PC-9 (cell line): ENCODE measurements at regions not wholly inside any gene's neighbourhood (a gene's known extent, or its start where the extent isn't known, plus 50 kb on each side); places are given as distances from the start of the nearest gene placed in this dataset.

Experiments
- EZH2 ChIP-seq: fragments of 200-600 bp; sonication (generic); IDR thresholded peaks from 2 replicates; pipeline ENCODE4 v1.8.0; 2017; ENCODE audit warnings: antibody characterized with exemption, low read depth
- TF ChIP-seq, protein P1 (sequence below): fragments of 200-600 bp; sonication (generic); conservative IDR thresholded peaks from 2 replicates; pipeline ENCODE4 v1.6.1; 2017; ENCODE audit warnings: mixed run types, antibody characterized with exemption, mild to moderate bottlenecking, moderate library complexity

- TF ChIP-seq EZH2 = no peak
- TF ChIP-seq, protein P1, sequence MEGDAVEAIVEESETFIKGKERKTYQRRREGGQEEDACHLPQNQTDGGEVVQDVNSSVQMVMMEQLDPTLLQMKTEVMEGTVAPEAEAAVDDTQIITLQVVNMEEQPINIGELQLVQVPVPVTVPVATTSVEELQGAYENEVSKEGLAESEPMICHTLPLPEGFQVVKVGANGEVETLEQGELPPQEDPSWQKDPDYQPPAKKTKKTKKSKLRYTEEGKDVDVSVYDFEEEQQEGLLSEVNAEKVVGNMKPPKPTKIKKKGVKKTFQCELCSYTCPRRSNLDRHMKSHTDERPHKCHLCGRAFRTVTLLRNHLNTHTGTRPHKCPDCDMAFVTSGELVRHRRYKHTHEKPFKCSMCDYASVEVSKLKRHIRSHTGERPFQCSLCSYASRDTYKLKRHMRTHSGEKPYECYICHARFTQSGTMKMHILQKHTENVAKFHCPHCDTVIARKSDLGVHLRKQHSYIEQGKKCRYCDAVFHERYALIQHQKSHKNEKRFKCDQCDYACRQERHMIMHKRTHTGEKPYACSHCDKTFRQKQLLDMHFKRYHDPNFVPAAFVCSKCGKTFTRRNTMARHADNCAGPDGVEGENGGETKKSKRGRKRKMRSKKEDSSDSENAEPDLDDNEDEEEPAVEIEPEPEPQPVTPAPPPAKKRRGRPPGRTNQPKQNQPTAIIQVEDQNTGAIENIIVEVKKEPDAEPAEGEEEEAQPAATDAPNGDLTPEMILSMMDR = no peak
Observed at GRCh38 chr6:128666405-128666804, 146.0 kb upstream of the PTPRK start.
